HCT116 (cell line): ENCODE measurements at regions not wholly inside any gene's neighbourhood (a gene's known extent, or its start where the extent isn't known, plus 50 kb on each side); places are given as distances from the start of the nearest gene placed in this dataset.

Experiments
- ATAC-seq: fragments of 200-7000 bp; cut with Tn5 transposase; 2 replicates; pipeline ENCODE4 v1.9.1; 2020; ENCODE audit warnings: mild to moderate bottlenecking, moderate library complexity
- BruUV-seq: library from RNA; stranded (reverse); fragments of 400-500 nt; replicated peaks from 2 replicates; lab custom pipeline; 2021; lab: Mats Ljungman, UMichigan
- CTCF ChIA-PET: fragments of 300-600 bp; sonication (Branson Sonifier 250); formaldehyde crosslinking; loops from one replicate; lab custom pipeline; 2021; ENCODE audit warnings: antibody characterized with exemption; lab: Charles Lee
- POLR2A ChIA-PET: fragments of 300-600, 350-600 bp; sonication (Branson Sonifier 250); formaldehyde crosslinking; loops from one replicate; lab custom pipeline; 2021; ENCODE audit warnings: antibody characterized with exemption; lab: Charles Lee
- RAD21 ChIA-PET, 2 experiments: fragments of 300-600 bp; sonication (Branson Sonifier 250); formaldehyde crosslinking; loops; one replicate each; lab custom pipeline; 2023; ENCODE audit warnings: low total read pairs in 2 of 2; ENCODE audit not compliant: uncharacterized antibody in 2 of 2, unreplicated experiment in 2 of 2, low non-redundant PET in 1 of 2; lab: Charles Lee
- DNase-seq: peaks from one replicate; pipeline ENCODE4 v3.0.0-alpha.2; 2010; ENCODE audit warnings: low read depth, low spot score
- H2AFZ ChIP-seq: fragments of 200-600 bp; shearing (Covaris generic), sonication (generic); 2 replicates; pipeline ENCODE4 v1.6.1; 2017; ENCODE audit warnings: low read depth, mixed run types, mixed read lengths, antibody characterized with exemption, low read length; ENCODE audit not compliant: poor library complexity, severe bottlenecking
- H3K27ac ChIP-seq: 2 replicates; pipeline ENCODE4 v1.5.1; 2012; ENCODE audit warnings: low read depth, low read length
- H3K27me3 ChIP-seq: fragments of 200-600 bp; sonication (generic); 2 replicates; pipeline ENCODE4 v1.6.1; 2016; ENCODE audit warnings: mixed run types, low read length, mixed read lengths; ENCODE audit not compliant: insufficient read depth
- H3K36me3 ChIP-seq, 2 experiments: fragments of 200-500 bp in 1 of 2; fragments of 200-600 bp in 1 of 2; sonication (Bioruptor generic) in 1 of 2; sonication (generic) in 1 of 2; 2 replicates each; pipeline versions ENCODE4 v1.5.1 to v1.6.1; 2014 to 2016; ENCODE audit warnings: low read length in 2 of 2, inconsistent platforms in 1 of 2, mixed read lengths in 1 of 2, mixed run types in 1 of 2; ENCODE audit not compliant: insufficient read depth in 2 of 2, control insufficient read depth in 1 of 2
- H3K4me1 ChIP-seq, 2 experiments: fragments of 200-600 bp in 1 of 2; sonication (generic) in 1 of 2; 2 replicates each; pipeline versions ENCODE4 v1.5.1 to v1.6.1; 2012 to 2017; ENCODE audit warnings: low read length in 2 of 2, inconsistent platforms in 1 of 2, mild to moderate bottlenecking in 1 of 2, mixed read lengths in 1 of 2, mixed run types in 1 of 2, moderate library complexity in 1 of 2; ENCODE audit not compliant: insufficient read depth in 2 of 2, control insufficient read depth in 1 of 2
- H3K4me2 ChIP-seq: fragments of 200-600 bp; sonication (generic); 2 replicates; pipeline ENCODE4 v1.6.1; 2017; ENCODE audit warnings: mixed run types, low read length, mixed read lengths
- H3K4me3 ChIP-seq, 2 experiments: fragments of 200-600 bp in 1 of 2; sonication (generic) in 1 of 2; replicated peaks in 1 of 2; 2 replicates each; pipeline ENCODE4 v1.5.1; 2011 to 2016; ENCODE audit warnings: low read length in 2 of 2, control low read depth in 1 of 2, low read depth in 1 of 2, mild to moderate bottlenecking in 1 of 2, mixed read lengths in 1 of 2, mixed run types in 1 of 2
- H3K79me2 ChIP-seq: fragments of 200-600 bp; sonication (generic); 2 replicates; pipeline ENCODE4 v1.6.1; 2017; ENCODE audit warnings: mild to moderate bottlenecking, mixed run types, low read length, moderate library complexity, mixed read lengths; ENCODE audit not compliant: insufficient read depth
- H3K9ac ChIP-seq: fragments of 200-600 bp; sonication (generic); 2 replicates; pipeline ENCODE4 v1.6.1; 2016; ENCODE audit warnings: low read length, mixed read lengths
- H3K9me2 ChIP-seq: fragments of 200-600 bp; sonication (generic), shearing (Covaris generic); 2 replicates; pipeline ENCODE4 v1.6.1; 2017; ENCODE audit warnings: mixed run types, mild to moderate bottlenecking, moderate library complexity; ENCODE audit not compliant: insufficient read depth
- H3K9me3 ChIP-seq, 2 experiments: fragments of 200-500 bp in 1 of 2; fragments of 200-600 bp in 1 of 2; sonication (Bioruptor generic) in 1 of 2; sonication (generic) in 1 of 2; 2 replicates each; pipeline ENCODE4 v1.6.1; 2014 to 2017; ENCODE audit warnings: low read length in 2 of 2, mixed read lengths in 2 of 2, inconsistent platforms in 1 of 2, low read depth in 1 of 2, mild to moderate bottlenecking in 1 of 2, mixed run types in 1 of 2, moderate library complexity in 1 of 2; ENCODE audit not compliant: control insufficient read depth in 1 of 2, insufficient read depth in 1 of 2
- H4K20me1 ChIP-seq: fragments of 200-600 bp; sonication (generic), shearing (Covaris generic); 2 replicates; pipeline ENCODE4 v1.6.1; 2017; ENCODE audit warnings: mixed run types, mild to moderate bottlenecking, moderate library complexity; ENCODE audit not compliant: insufficient read depth
- ATF3 ChIP-seq: IDR thresholded peaks from 2 replicates; pipeline ENCODE4 v1.6.1; 2012
- CTCF ChIP-seq, 3 experiments: fragments of 200-600 bp in 1 of 3; sonication (generic) in 1 of 3; IDR thresholded peaks in 2 of 3; conservative IDR thresholded peaks in 1 of 3; 2 replicates each; pipeline ENCODE4 v1.5.1; 2012 to 2017; ENCODE audit warnings: low read depth in 2 of 3, low read length in 2 of 3, antibody characterized with exemption in 1 of 3, borderline replicate concordance in 1 of 3, control low read depth in 1 of 3, mild to moderate bottlenecking in 1 of 3, mixed read lengths in 1 of 3, mixed run types in 1 of 3, moderate library complexity in 1 of 3; ENCODE audit not compliant: insufficient read depth in 1 of 3
- ELF1 ChIP-seq: IDR thresholded peaks from 2 replicates; pipeline ENCODE4 v1.6.1; 2012; ENCODE audit warnings: low read depth, borderline replicate concordance
- RAD21 ChIP-seq: IDR thresholded peaks from 2 replicates; pipeline ENCODE4 v1.6.1; 2012; ENCODE audit warnings: low read depth, mild to moderate bottlenecking
- YY1 ChIP-seq: IDR thresholded peaks from 2 replicates; pipeline ENCODE4 v1.6.1; 2011; ENCODE audit warnings: low read length, low read depth, moderate library complexity, mild to moderate bottlenecking; ENCODE audit not compliant: insufficient replicate concordance; ENCODE audit errors: extremely low read depth
- ZBTB33 ChIP-seq: IDR thresholded peaks from 2 replicates; pipeline ENCODE4 v1.6.1; 2011; ENCODE audit warnings: mild to moderate bottlenecking, low read length, moderate library complexity; ENCODE audit not compliant: insufficient replicate concordance; ENCODE audit errors: extremely low read depth
- intact Hi-C: fragments of 100-400 bp; cut with micrococcal nuclease; formaldehyde crosslinking; loops from 2 replicates; pipeline ENCODE4 v1.10.0; 2022

- no peaks in the 10 kb centered on the region for H4K20me1 ChIP-seq
- H3K27ac ChIP-seq = no peak overlapping the region
- H3K9ac ChIP-seq = no peak overlapping the region
- H3K4me1 ChIP-seq = no peaks in the 10 kb centered on the region
- BruUV-seq = no TSS peak
- no peaks in the 10 kb centered on the region for H3K36me3 ChIP-seq
- H2AFZ ChIP-seq = no peak overlapping the region
- H3K79me2 ChIP-seq = no peaks in the 10 kb centered on the region
- H3K4me2 ChIP-seq = no peak overlapping the region
- ChIA-PET CTCF (interaction anchor here (1.1 to 1.5 kb wide), 4 partner anchors 15 to 330 kb away, joined by 3 to 13 read pairs (median 6); no protein-coding TSS in a partner anchor), POLR2A (interaction anchor here (1.5 kb wide), 1 partner anchor 309 kb away, joined by 3 read pairs; no protein-coding TSS in a partner anchor), RAD21 (interaction anchor here (1.0 to 1.1 kb wide), 2 partner anchors 309 kb away, joined by 5 to 6 read pairs; no protein-coding TSS in a partner anchor)
- intact Hi-C loops = no loop called here
- no peaks in the 10 kb centered on the region for H3K9me3 ChIP-seq
- ATAC-seq = peak; percentile 63
- no peaks in the 10 kb centered on the region for H3K9me2 ChIP-seq
- H3K4me3 ChIP-seq = no peak overlapping the region
- no peak for DNase-seq
- H3K27me3 ChIP-seq = no peaks in the 10 kb centered on the region
- peak; percentile 44; the same call in 1 of the 2 replicates for TF ChIP-seq RAD21
- no peak for TF ChIP-seq ZBTB33
- no peak for TF ChIP-seq ATF3
- no peak for TF ChIP-seq YY1
- TF ChIP-seq CTCF (IDR thresholded peaks at IDR 0.05 in 2 of 3, conservative IDR thresholded peaks at IDR 0.05 in 1 of 3; ENCODE audit: borderline replicate concordance in 1 of 3, insufficient read depth in 1 of 3, low read depth in 2 of 3, low read length in 2 of 3) = peak; percentile 8 to 51 (median 43); a peak in 4 of 6 replicates
- no peak for TF ChIP-seq ELF1
These were observed 94.7 kb upstream of the OSMR start for GRCh38 chr5:38751103-38751502.
